ENCODE measurements at regions not wholly inside any gene's neighbourhood (a gene's known extent, or its start where the extent isn't known, plus 50 kb on each side); places are given as distances from the start of the nearest gene placed in this dataset.
"Not testable (repeated sequence)": the region's sequence is repeated elsewhere in the genome, so short reads cannot be mapped to it uniquely, and the experiment has no call there.

DNA sequence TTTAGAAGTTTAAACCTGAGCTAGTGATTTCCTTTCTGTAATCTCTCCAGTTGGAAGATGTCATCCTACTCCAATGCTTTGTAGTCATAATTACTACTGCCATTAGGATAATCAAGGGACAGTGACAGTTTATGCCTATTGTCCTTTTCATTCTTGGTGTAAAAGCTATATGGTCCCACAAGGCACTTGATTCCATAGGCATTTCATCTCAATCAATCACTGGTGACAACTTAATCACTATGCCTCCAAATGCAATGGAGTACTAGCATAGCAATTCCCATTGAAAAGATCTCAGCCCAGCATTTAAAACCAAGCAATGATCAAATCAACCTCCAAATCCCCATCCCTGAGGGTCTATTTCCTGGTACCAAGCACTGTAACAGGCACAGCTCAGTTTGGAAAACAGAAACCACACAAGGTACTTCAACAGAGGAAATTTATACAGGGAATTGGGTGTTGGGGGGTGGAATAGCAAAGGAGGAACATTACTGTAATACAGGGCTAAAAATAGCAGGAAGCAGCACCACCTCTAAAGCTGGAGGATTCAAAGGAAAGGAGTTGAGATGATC, 51.0 kb downstream of the FHIP2A start:
- DNase-seq (ENCODE audit: low spot score): no peak

GRCh38 chr10:114874827-114875411, 53.3 kb downstream of the FHIP2A start:
- DNase-seq (ENCODE audit: low spot score): no peak

- not testable (repeated sequence) for DNase-seq (ENCODE audit: low spot score)
These were observed 54.1 kb downstream of the FHIP2A start for GRCh38 chr10:114875590-114876081.

DNA sequence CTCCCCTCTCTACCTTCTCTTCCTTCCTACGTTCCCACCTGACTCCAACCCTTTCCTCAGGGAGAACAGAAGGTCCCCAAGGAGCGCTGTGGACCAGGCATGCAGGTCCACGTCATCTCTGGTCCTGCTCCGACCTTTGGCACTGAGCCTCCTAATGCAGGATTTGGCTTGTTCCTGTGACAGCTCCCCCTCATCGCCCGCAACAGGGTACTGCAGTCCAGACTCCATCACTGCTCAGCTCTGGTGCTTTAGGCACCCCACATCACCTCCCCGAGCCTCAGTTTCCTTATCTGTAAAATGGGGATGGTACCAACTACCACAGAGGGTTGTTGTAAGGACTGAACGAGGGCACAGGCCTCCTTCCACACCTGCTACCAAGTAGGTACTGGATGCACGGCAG, 54.6 kb downstream of the FHIP2A start:
- DNase-seq (ENCODE audit: low spot score): peak; percentile 62

- DNase-seq (ENCODE audit: low spot score): no peak
These were observed 55.2 kb downstream of the FHIP2A start for GRCh38 chr10:114876602-114877300.

- DNase-seq (ENCODE audit: low spot score): no peak
These were observed 55.7 kb downstream of the FHIP2A start for GRCh38 chr10:114877301-114877644.

GRCh38 chr10:114879093-114879492, 57.5 kb downstream of the FHIP2A start:
- DNase-seq (ENCODE audit: low spot score): no peak

DNA sequence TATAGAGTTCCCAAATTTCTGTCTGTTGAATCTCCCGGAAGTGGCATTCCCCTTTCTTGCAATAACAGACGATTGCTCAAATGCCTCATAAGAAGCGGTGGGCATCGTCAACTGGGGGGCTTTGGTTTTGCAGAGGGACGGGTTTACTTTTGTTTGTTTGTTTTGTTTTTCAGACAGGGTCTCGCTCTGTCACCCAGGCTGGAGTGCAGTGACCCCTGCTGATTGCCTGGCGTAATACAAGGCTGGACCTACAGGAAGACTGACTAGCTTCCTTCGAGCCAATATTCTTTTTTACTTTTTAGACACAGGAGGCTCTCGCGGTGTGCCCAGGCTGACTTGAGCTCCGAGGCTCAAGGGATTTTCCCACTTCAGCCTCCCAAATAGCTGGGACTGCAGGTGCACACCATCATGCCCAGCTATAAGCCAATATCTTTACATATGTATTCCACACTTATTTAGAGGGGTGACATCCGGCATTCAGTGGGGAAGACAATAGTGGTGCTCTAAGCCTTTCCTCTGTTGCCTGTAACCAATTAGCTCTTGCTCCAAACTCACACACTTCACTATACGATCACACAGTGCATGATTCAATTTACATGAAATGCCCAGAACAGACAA, 58.1 kb downstream of the FHIP2A start:
- no peak for DNase-seq (ENCODE audit: low spot score)

GRCh38 chr10:114881417-114881816, 56.6 kb upstream of the TRUB1 start:
- no peak for DNase-seq (ENCODE audit: low spot score)

DNA sequence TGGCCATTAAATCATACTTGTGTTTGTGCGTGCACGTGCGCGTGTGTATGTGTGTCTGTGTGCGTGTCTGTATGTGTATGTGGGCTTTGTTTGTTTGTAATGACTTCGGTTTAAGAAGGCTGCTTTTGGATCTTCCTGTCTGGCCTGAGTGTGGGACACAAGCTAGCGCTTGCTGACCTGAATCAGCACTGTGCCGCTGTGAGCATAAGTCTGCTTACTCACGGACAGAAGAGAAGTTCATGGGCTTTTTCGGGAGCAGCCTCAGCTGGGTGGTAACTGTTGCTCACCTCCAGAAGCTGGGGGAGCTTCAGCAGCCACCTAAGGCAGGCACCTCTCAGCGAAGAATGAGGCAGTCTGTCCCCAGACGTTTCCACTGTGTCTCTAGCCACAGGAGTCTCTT, 56.1 kb upstream of the TRUB1 start:
- no peak for DNase-seq (ENCODE audit: low spot score)

- no peak for DNase-seq (ENCODE audit: low spot score)
These were observed 52.6 kb upstream of the TRUB1 start for GRCh38 chr10:114885443-114885842.
